ACC112 (cell line): ENCODE measurements at regions not wholly inside any gene's neighbourhood (a gene's known extent, or its start where the extent isn't known, plus 50 kb on each side); places are given as distances from the start of the nearest gene placed in this dataset.
"Not testable (repeated sequence)": the region's sequence is repeated elsewhere in the genome, so short reads cannot be mapped to it uniquely, and the experiment has no call there.

Source experiments
- H2AFZ ChIP-seq: fragments of 200-600 bp; sonication (generic); one replicate; pipeline ENCODE4 v1.6.0; 2017; ENCODE audit warnings: antibody characterized with exemption, low read length; ENCODE audit not compliant: unreplicated experiment
- H3K27ac ChIP-seq: fragments of 200-600 bp; sonication (generic); 2 replicates; pipeline ENCODE4 v1.5.1; 2014; ENCODE audit warnings: low read depth, mild to moderate bottlenecking, antibody characterized with exemption, low read length, moderate library complexity
- H3K27me3 ChIP-seq: fragments of 200-600 bp; sonication (generic); 2 replicates; pipeline ENCODE4 v1.6.1; 2014; ENCODE audit warnings: mild to moderate bottlenecking, antibody characterized with exemption, low read length, moderate library complexity, mixed read lengths; ENCODE audit not compliant: insufficient read depth
- H3K36me3 ChIP-seq: fragments of 200-600 bp; sonication (generic); 2 replicates; pipeline ENCODE4 v1.6.1; 2016; ENCODE audit warnings: mild to moderate bottlenecking, antibody characterized with exemption, low read length, moderate library complexity, mixed read lengths; ENCODE audit not compliant: insufficient read depth
- H3K4me1 ChIP-seq: fragments of 200-600 bp; sonication (generic); one replicate; pipeline ENCODE4 v1.6.1; 2016; ENCODE audit warnings: low read length, mixed read lengths; ENCODE audit not compliant: insufficient read depth, unreplicated experiment, control insufficient read depth
- H3K4me3 ChIP-seq: fragments of 200-600 bp; sonication (generic); 2 replicates; pipeline ENCODE4 v1.5.1; 2014; ENCODE audit warnings: mild to moderate bottlenecking, low read depth, low read length
- H3K79me2 ChIP-seq: fragments of 200-600 bp; sonication (generic); one replicate; pipeline ENCODE4 v1.6.0; 2016; ENCODE audit warnings: low read length; ENCODE audit not compliant: control insufficient read depth, unreplicated experiment, insufficient read depth

DNA sequence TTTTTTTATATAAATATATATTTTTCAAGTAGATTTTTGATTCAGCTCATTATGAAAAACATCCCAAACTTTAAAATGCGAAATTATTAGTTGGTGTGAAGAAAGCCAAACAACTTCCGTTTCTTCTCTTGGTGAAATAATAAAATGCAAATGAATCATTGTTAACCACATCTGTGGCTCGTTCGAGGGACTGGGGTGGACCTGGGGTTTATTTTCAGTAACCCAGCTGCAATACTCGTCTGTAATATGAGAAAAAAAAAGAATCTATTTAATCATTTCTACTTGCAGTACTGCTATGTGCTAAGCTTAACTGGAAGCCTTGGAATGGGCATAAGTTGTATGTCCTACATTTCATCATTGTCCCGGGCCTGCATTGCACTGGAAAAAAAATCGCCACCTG is 158.1 kb downstream of the CDRT15L2 start:
- H3K27ac ChIP-seq, result not testable (repeated sequence)

DNA sequence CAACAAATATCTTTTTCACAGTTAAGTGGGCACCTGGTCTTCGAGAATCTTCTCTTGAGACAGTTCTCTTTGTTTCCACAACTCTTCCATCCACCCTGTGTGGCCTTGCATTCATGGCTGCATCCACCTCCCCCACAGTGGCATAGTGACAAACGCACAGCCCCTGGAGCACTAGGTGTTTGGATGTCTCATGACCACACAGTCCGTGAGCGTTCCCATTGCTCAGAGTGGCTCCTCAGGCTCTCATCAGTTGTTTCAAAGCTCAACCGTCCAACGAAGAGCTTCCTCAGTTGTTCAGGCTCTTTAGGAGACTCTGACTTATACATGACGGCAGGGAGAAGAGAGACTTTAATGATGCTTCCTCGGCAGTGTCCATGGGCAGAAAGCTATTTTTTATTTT is 191.6 kb downstream of the CDRT15L2 start:
- Histone ChIP-seq H3K4me3 (no peak overlapping the region), H3K27ac (no peak overlapping the region), H3K36me3 (no peaks in the 10 kb centered on the region), H3K79me2 (no peaks in the 10 kb centered on the region), H3K27me3 (no peaks in the 10 kb centered on the region), H3K4me1 (peaks cover 13% of the 10 kb centered on the region), H2AFZ (no peak overlapping the region)

More for the DNA sequence above, 158.1 kb downstream of the CDRT15L2 start:
- H2AFZ ChIP-seq, H3K36me3 ChIP-seq, H3K79me2 ChIP-seq, H3K4me3 ChIP-seq, H3K4me1 ChIP-seq: not testable (repeated sequence)
- H3K27me3 ChIP-seq, result peaks cover 43% of the 10 kb centered on the region

DNA sequence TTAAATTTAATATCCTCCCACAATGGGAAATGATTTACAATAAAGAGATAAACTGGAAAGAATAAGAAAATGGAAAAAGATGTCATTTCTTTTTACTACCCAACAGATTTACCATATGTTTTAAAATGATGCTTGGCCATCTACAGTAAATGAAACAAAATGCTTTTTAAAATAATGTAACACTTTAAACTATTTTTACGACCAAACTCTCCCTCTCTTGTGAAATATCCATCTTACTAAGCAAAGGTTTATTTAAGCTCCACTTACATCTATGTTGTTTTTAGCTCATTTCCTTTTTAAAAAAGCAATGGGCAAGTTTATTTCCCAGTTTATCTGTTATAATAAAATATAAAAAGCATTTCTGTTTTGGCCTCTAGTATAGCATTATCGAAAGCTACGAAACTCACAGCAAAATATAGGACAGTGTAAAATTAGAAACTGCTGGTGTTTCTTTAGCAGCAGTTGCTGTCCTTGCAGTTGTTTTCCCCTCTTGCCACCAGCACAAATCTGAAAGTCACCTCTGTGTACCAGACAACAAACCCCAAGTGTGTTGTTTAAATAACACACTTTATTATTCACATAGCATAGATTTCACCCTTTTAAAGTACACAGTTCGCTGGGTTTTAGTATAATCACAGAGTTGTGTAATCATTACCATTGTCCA is 195.1 kb downstream of the CDRT15L2 start:
- no peaks in the 10 kb centered on the region for H3K27me3 ChIP-seq
- H3K79me2 ChIP-seq, result no peaks in the 10 kb centered on the region
- no peaks in the 10 kb centered on the region for H3K36me3 ChIP-seq
- H2AFZ ChIP-seq, result peak overlapping the region; percentile 34
- no peak overlapping the region for H3K27ac ChIP-seq
- H3K4me1 ChIP-seq, result peaks cover 13% of the 10 kb centered on the region
- H3K4me3 ChIP-seq, result no peak overlapping the region

DNA sequence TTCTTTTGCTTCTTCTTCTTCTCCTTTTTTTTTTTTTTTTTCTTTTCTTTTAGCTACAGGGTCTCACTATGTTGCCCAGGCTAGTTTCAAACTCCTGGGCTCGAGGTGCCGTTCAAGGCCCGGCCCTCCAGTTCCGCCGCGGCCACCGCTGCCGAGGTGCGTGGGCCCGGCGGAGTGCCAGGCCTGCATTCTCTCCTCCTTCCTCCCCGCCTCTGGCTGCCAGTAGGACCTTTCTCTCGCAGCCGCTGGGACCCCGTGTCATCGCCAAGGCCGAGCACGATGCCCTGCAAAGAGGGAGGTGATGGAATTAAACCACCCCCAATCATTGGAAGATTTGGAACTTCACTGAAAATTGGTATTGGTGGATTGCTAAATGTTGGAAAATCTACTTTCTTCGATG is 195.8 kb downstream of the CDRT15L2 start:
- H3K36me3 ChIP-seq, result no peaks in the 10 kb centered on the region
- no peaks in the 10 kb centered on the region for H3K27me3 ChIP-seq
- H3K27ac ChIP-seq, result no peak overlapping the region
- H3K4me1 ChIP-seq, result peaks cover 13% of the 10 kb centered on the region
- H2AFZ ChIP-seq, result no peak overlapping the region
- no peaks in the 10 kb centered on the region for H3K79me2 ChIP-seq
- no peak overlapping the region for H3K4me3 ChIP-seq

DNA sequence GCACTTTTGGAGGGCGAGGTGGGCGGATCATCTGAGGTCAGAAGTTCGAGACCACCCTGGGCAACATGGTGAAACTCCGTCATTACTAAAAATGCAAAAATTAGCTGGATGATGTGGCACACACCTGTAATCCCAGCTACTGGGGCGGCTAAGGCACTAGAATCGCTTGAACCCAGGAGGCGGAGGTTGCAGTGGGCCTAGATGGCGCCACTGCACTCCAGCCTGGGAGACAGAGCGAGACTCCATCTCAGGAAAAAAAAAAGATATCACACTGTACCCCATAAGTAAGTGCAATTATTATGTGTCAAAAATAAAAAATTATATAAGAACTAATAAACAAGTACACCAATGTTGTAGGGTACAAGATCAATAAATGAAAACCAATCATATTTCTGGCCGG is 200.0 kb downstream of the CDRT15L2 start:
- Histone ChIP-seq H3K27ac (no peak overlapping the region), H3K4me1 (peaks cover 9% of the 10 kb centered on the region), H3K79me2 (no peaks in the 10 kb centered on the region), H2AFZ (no peak overlapping the region), H3K4me3 (no peak overlapping the region), H3K27me3 (peaks cover 7% of the 10 kb centered on the region; the same call in 1 of the 2 replicates), H3K36me3 (no peaks in the 10 kb centered on the region)

DNA sequence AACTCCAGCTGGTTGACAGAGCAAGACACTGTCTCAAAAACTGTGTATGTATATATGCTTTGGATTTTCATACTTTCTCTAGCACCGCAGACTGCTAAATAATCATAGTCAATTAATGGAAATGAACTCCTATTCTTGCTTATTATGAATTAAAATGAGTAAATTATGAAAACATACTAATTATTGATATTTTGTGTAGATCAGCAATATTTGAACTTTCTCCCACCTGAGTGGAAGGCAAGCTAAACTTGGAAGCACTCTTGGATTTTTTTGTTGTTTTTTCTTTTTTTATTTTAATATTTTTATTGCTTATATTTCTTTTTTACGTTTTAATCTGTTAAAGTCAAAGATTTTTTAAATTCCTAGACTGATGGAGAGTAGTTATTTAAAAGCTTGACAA is 201.7 kb downstream of the CDRT15L2 start:
- no peaks in the 10 kb centered on the region for H3K79me2 ChIP-seq
- H3K4me1 ChIP-seq, result no peaks in the 10 kb centered on the region
- no peak overlapping the region for H3K4me3 ChIP-seq
- no peak overlapping the region for H2AFZ ChIP-seq
- H3K27me3 ChIP-seq, result peaks cover 21% of the 10 kb centered on the region
- no peaks in the 10 kb centered on the region for H3K36me3 ChIP-seq
- no peak overlapping the region for H3K27ac ChIP-seq

DNA sequence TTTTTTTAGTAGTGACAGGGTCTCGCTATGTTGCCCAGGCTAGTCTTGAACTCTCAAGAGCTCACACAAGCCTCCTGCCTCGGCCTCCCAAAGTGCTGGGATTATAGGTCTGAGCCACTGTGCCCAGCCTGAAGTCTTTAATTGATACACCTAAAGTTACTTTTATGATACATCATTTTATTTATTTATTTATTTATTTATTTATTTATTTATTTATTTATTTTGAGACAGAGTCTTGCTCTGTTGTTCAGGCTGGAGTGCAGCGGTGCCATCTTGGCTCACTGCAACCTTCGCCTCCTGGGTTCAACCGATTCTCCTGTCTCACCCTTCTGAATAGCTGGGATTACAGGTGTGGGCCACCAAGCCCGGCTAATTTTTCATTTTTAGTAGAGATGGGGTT is 202.3 kb downstream of the CDRT15L2 start:
- peaks cover 21% of the 10 kb centered on the region for H3K27me3 ChIP-seq
- not testable (repeated sequence) for H3K79me2 ChIP-seq, H3K4me3 ChIP-seq, H3K4me1 ChIP-seq, H3K27ac ChIP-seq, H2AFZ ChIP-seq, H3K36me3 ChIP-seq

DNA sequence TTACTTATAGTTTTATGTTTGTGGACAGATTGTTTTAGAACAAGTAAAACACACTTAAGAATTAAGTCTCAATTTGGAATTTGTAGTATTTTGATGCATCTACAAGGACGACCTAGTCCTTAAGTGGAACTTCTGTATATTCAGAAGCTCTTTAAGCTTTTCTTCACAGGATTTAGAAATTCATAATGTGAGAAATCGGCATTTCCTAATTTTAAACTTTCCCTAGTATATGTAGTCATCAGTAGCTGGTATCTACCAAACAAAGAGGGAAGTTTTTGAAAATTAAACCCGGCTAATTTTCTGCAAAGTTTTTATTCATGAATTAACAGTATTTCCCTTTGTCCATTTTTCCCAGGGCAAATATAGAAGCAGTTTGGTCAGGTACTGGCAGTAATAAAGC is 203.6 kb downstream of the CDRT15L2 start:
- Histone ChIP-seq H3K4me3 (no peak overlapping the region), H3K27ac (no peak overlapping the region), H3K4me1 (no peaks in the 10 kb centered on the region), H2AFZ (no peak overlapping the region), H3K36me3 (no peaks in the 10 kb centered on the region), H3K79me2 (no peaks in the 10 kb centered on the region), H3K27me3 (peaks cover 26% of the 10 kb centered on the region)

DNA sequence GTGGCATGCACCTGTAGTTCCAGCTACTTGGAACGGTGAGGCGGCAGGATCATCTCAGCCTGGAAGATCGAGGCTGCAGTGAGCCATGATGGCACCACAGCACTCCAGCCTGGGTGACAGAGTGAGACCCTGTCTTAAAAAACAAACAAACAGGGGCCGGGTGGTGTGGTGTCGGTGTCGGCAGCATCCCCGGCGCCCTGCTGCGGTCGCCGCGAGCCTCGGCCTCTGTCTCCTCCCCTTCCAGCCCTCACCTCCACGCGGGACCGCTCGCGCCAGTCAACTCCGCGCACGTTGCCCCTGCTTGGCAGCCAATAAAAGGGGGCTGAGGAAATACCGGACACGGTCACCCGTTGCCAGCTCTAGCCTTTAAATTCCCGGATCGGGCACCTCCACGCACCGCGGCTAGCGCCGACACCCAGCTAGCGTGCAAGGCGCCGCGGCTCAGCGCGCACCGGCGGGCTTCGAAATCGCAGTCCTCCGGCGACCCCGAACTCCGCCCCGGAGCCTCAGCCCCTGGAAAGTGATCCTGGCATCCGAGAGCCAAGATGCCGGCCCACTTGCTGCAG is 204.7 kb downstream of the CDRT15L2 start:
- no peak overlapping the region for H3K27ac ChIP-seq
- no peaks in the 10 kb centered on the region for H3K4me1 ChIP-seq
- no peak overlapping the region for H2AFZ ChIP-seq
- no peaks in the 10 kb centered on the region for H3K36me3 ChIP-seq
- no peaks in the 10 kb centered on the region for H3K79me2 ChIP-seq
- H3K4me3 ChIP-seq, result no peak overlapping the region
- peaks cover 27% of the 10 kb centered on the region for H3K27me3 ChIP-seq

DNA sequence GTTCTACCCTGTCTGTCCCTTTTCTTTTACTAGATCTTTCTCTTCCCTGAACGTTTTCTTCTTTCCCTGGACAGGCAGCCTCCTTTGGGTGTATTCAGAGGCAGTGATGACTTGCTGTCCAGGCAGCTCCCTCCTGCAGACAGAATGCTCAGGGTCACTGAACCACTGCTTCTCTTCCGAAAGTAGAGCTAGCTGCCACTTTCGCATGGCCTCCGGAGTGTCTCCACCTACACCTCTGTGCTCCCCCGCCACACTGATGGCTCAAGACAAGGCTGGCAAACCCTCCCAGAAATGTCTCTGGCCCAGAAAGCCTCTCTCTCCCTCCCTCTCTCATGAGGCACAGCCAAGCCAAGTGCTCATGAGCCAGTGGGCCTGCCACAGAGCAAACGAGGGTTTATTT is 207.8 kb downstream of the CDRT15L2 start:
- H3K79me2 ChIP-seq, result no peaks in the 10 kb centered on the region
- H3K36me3 ChIP-seq, result no peaks in the 10 kb centered on the region
- no peaks in the 10 kb centered on the region for H3K4me1 ChIP-seq
- no peak overlapping the region for H3K27ac ChIP-seq
- H3K27me3 ChIP-seq, result peaks cover 27% of the 10 kb centered on the region
- no peak overlapping the region for H2AFZ ChIP-seq
- H3K4me3 ChIP-seq, result no peak overlapping the region

DNA sequence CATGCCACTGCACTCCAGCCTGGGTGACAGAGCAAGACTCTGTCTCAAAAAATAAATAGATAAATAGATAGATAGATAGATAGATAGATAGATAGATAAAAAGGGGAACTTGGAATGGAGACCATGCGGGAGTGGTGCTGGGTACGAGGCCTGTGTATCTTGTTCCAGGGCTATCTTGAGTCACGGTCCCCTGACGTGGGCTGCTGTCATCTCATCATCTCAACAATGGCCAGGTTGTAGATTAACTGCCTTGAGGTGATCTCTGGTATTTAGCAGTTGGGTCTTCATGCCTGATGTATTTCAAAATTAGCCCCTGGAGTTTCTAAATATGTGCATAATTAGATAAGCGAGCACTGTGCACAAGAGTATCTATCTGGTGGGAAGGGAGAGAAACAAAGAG is 212.1 kb downstream of the CDRT15L2 start:
- no peak overlapping the region for H3K4me3 ChIP-seq
- no peak overlapping the region for H3K27ac ChIP-seq
- peaks cover 6% of the 10 kb centered on the region; the same call in 1 of the 2 replicates for H3K27me3 ChIP-seq
- H2AFZ ChIP-seq, result no peak overlapping the region
- H3K36me3 ChIP-seq, result no peaks in the 10 kb centered on the region
- no peaks in the 10 kb centered on the region for H3K79me2 ChIP-seq
- H3K4me1 ChIP-seq, result no peaks in the 10 kb centered on the region
